Spleen (tissue), 11 donors: ENCODE measurements at regions not wholly inside any gene's neighbourhood (a gene's known extent, or its start where the extent isn't known, plus 50 kb on each side); places are given as distances from the start of the nearest gene placed in this dataset.

ENCODE experiments used
- DNase-seq: peaks from one replicate; pipeline ENCODE4 v3.0.0-alpha.2; 2020
- H3K27ac ChIP-seq, 8 donors: fragments of 200-600 bp; sonication (generic) in 7 of 8; 1 replicate in 4 of 8; 2 replicates in 4 of 8; pipeline versions ENCODE4 v1.5.0 to v1.8.0; 2016 to 2021; ENCODE audit warnings: inconsistent platforms in 4 of 8, mild to moderate bottlenecking in 4 of 8, moderate library complexity in 1 of 8
- H3K27me3 ChIP-seq, 7 donors: fragments of 200-600 bp; sonication (generic) in 6 of 7; replicated peaks in 1 of 7; 1 replicate in 4 of 7; 2 replicates in 3 of 7; pipeline versions ENCODE4 v1.5.0 to v1.8.0; 2016 to 2021; ENCODE audit warnings: inconsistent platforms in 3 of 7, mild to moderate bottlenecking in 1 of 7
- H3K36me3 ChIP-seq, 6 donors: fragments of 200-600 bp; sonication (generic) in 5 of 6; 1 replicate in 4 of 6; 2 replicates in 2 of 6; pipeline versions ENCODE4 v1.5.0 to v1.8.0; 2016 to 2021; ENCODE audit warnings: inconsistent platforms in 2 of 6
- H3K4me1 ChIP-seq, 6 donors: fragments of 200-600 bp; sonication (generic) in 5 of 6; 1 replicate in 3 of 6; 2 replicates in 3 of 6; pipeline versions ENCODE4 v1.5.0 to v1.8.0; 2016 to 2021; ENCODE audit warnings: inconsistent platforms in 3 of 6
- H3K4me3 ChIP-seq, 8 donors: fragments of 200-600 bp; sonication (generic) in 7 of 8; 1 replicate in 4 of 8; 2 replicates in 4 of 8; pipeline versions ENCODE4 v1.5.0 to v1.8.0; 2016 to 2021; ENCODE audit warnings: inconsistent platforms in 4 of 8, mild to moderate bottlenecking in 4 of 8, moderate library complexity in 2 of 8
- H3K9me3 ChIP-seq, 8 donors: fragments of 200-600 bp; sonication (generic) in 7 of 8; 1 replicate in 4 of 8; 2 replicates in 4 of 8; pipeline versions ENCODE4 v1.5.0 to v1.8.0; 2016 to 2021; ENCODE audit warnings: inconsistent platforms in 4 of 8
- CTCF ChIP-seq, 11 experiments: fragments of 200-600 bp in 7 of 11; fragments of 450-650 bp in 4 of 11; sonication (generic) in 4 of 11; IDR thresholded peaks in 8 of 11; conservative IDR thresholded peaks in 3 of 11; 1 replicate in 7 of 11; 2 replicates in 4 of 11; pipeline versions ENCODE4 v1.4.0 to v1.8.0; 2016 to 2021; ENCODE audit warnings: antibody characterized with exemption in 11 of 11, inconsistent platforms in 4 of 11, mild to moderate bottlenecking in 1 of 11
- POLR2A ChIP-seq, 3 donors: fragments of 450-650 bp; IDR thresholded peaks; one replicate each; pipeline ENCODE4 v1.5.1; 2017; ENCODE audit warnings: antibody characterized with exemption in 3 of 3, mild to moderate bottlenecking in 1 of 3
- POLR2AphosphoS5 ChIP-seq, 3 donors: sonication (generic); formaldehyde crosslinking; IDR thresholded peaks; one replicate each; pipeline ENCODE4 v1.5.1; 2017; ENCODE audit warnings: antibody characterized with exemption in 3 of 3
- WGBS, 5 donors: extraction: QIAGEN DNeasy Blood & Tissue Kit in 3 of 5; methylation state at CpG; one replicate each; pipeline versions ENCODE4 v1.1.5 to v1.1.7; 2013 to 2018; 5-methylcytosine and 5-hydroxymethylcytosine counted together
- intact Hi-C: fragments of 100-400 bp; cut with DNase I; formaldehyde crosslinking; loops from one replicate; pipeline ENCODE4 v1.15.0; 2023; ENCODE audit warnings: low total_unique reads
- donor health status: healthy with polysubstance abuse.
- donor health status: DM: no; HTN: no; CAD: no; lungs with moderate emphysema.
- donor health status: DM: no; HTN: no; CAD: no.
- donor health status: Bipolar disorder and iron deficiency.
- donor health status: healthy.
- donor health status: DM: no; HTN: no; CAD: no.
- donor health status: DM: yes; HTN: yes; CAD: no.

DNA sequence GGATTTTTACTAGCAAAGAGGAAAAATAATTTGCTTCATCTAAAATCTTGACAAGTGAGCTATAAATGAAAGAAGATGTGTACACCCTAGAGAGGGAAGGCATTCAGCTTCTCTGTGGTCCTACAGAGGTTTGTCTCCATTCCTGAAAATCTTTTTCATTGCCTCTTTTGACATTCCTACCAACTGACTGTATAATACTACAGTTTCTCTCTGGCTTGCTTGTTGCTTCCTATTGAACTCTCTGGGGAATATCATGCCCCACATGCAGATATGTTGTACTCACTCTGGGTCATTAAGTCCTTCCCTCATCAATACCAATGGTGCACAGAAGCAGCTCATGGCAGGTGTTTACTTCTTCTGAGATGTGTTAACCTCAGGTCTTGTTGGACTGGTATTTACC, 371.2 kb upstream of the PLXNA2 start:
- no peak for DNase-seq
- H3K36me3 ChIP-seq = no peaks in the 10 kb centered on the region
- H3K27ac ChIP-seq = no peak overlapping the region
- TF ChIP-seq CTCF (IDR thresholded peaks at IDR 0.05 in 8 of 11, conservative IDR thresholded peaks at IDR 0.05 in 3 of 11) (no peak), POLR2A (IDR thresholded peaks at IDR 0.05) (no peak), POLR2AphosphoS5 (IDR thresholded peaks at IDR 0.05) (no peak)
- intact Hi-C loops = no loop called here
- no peaks in the 10 kb centered on the region for H3K4me1 ChIP-seq
- peaks cover 0 to 33% (median 17%) of the 10 kb centered on the region in 8 donors for H3K9me3 ChIP-seq
- no peaks in the 10 kb centered on the region for H3K27me3 ChIP-seq
- H3K4me3 ChIP-seq = no peak overlapping the region

GRCh38 chr1:208616776-208617175, 372.6 kb upstream of the PLXNA2 start:
- no peaks in the 10 kb centered on the region for H3K36me3 ChIP-seq
- no peak overlapping the region for H3K27ac ChIP-seq
- H3K4me3 ChIP-seq = no peak overlapping the region
- intact Hi-C loops = no loop called here
- H3K9me3 ChIP-seq = peaks cover 0 to 47% (median 30%) of the 10 kb centered on the region in 8 donors
- 43 to 80% (median 70%) methylated on average over 3 of the region's 3 CpGs for WGBS, 5 donors
- H3K4me1 ChIP-seq = no peaks in the 10 kb centered on the region
- no peaks in the 10 kb centered on the region for H3K27me3 ChIP-seq
- TF ChIP-seq POLR2AphosphoS5 (IDR thresholded peaks at IDR 0.05) (no peak), POLR2A (IDR thresholded peaks at IDR 0.05) (no peak), CTCF (IDR thresholded peaks at IDR 0.05 in 8 of 11, conservative IDR thresholded peaks at IDR 0.05 in 3 of 11) (no peak)
- no peak for DNase-seq

GRCh38 chr1:208628022-208628914, 384.1 kb upstream of the PLXNA2 start:
- peaks cover 0 to 2% (median 0%) of the 10 kb centered on the region in 8 donors for H3K9me3 ChIP-seq

More at GRCh38 chr1:208628022-208628914, 384.1 kb upstream of the PLXNA2 start:
- H3K4me3 ChIP-seq = no peak overlapping the region
- 82 to 87% (median 87%) methylated on average over 7 of the region's 7 CpGs for WGBS, 5 donors
- no peaks in the 10 kb centered on the region for H3K27me3 ChIP-seq
- intact Hi-C loops = no loop called here
- H3K36me3 ChIP-seq = no peaks in the 10 kb centered on the region
- H3K27ac ChIP-seq = no peak overlapping the region
- TF ChIP-seq POLR2AphosphoS5 (IDR thresholded peaks at IDR 0.05) (no peak), CTCF (IDR thresholded peaks at IDR 0.05 in 8 of 11, conservative IDR thresholded peaks at IDR 0.05 in 3 of 11) (no peak), POLR2A (IDR thresholded peaks at IDR 0.05) (no peak)
- H3K4me1 ChIP-seq = no peaks in the 10 kb centered on the region
- DNase-seq = no peak
